ENCODE measurements at regions not wholly inside any gene's neighbourhood (a gene's known extent, or its start where the extent isn't known, plus 50 kb on each side); places are given as distances from the start of the nearest gene placed in this dataset.

DNA sequence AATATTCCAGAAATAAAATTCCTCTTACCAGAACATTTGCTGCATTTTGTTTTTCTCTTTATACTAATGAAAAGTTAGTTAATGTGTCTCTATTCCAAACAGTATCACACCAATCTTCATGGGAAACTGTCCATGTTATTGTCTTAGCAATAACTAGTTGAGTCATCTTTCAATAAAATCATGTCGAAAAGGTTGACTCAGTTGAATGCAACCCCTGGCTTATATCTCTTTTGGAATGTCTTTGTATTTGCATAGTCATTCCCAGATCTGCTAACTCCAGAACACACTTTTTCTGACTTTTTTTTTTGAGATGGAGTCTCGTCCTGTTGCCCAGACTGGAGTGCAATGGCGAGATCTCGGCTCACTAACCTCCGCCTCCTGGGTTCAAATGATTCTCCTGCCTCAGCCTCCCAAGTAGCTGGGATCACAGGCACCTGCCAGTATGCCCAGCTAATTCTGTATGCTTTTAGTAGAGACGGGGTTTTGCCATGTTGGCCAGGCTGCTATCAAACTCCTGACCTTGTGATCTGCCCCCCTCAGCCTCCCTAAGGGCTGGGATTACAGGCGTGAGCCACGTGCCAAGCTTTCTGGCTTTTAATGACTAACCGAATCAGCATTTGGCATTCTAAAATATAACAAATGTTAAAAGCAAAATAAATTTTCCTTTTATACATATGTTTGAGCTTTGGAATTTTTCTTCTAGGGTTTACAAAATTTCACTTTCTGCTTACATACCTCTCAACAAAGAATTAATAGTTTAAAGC, 133.2 kb upstream of the GULP1 start:
- no peak for DNase-seq

DNA sequence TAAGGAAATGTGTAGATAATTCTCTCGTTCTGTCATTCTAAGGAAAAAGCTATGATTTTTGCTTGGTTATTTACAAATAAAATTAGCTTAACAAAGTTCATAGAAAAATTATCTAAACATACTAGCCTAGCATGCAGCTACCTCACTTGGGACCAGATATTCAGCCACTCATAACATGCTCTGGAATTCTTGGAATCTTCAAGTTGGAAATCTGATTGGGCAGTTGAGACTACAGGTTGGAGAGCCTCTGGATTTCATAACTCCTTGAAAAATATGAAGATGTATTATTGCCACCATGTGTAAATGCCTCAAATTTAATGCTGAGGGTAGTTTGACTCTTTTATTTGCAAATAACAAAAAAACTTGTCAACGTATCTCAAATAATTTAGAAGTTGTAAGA, 132.2 kb upstream of the GULP1 start:
- DNase-seq = no peak

DNA sequence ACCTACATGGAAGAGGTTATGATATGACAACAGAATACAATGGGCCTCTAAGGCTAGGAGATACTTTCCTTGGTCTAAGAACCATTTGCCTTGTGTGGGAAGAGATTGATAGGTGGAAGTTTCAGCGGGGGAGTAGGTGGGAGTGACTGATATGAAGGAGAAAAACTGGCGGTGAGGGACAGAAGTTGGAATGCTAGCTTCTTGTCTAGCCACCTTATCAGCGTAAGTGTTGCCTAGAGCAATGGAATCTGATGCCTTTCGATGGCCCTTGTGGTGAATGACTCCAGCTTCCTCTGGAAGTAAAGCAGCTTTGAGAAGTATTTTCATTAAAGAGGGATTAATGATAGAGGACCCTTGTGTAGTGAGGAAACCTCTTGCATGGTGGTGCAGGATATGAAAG, 121.3 kb upstream of the GULP1 start:
- no peak for DNase-seq

DNA sequence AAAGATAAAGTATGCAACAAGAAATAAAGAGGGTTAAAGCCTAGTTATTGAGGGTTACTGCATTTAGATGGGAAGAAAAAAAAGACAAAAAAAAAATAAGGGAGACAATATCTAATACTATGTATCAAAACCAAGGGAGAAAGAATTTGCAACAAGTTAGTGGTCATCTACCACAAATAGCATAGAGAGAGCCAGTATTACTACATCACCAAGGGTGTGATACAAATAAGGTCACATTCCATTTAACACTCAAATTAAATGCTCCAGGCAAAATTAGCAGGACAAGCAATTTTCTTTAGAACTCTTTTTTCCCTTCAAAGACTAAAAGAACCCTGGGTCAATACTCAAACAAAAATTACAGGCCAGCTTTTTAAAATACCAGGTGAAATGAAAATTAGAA, 115.1 kb upstream of the GULP1 start:
- DNase-seq = no peak

DNA sequence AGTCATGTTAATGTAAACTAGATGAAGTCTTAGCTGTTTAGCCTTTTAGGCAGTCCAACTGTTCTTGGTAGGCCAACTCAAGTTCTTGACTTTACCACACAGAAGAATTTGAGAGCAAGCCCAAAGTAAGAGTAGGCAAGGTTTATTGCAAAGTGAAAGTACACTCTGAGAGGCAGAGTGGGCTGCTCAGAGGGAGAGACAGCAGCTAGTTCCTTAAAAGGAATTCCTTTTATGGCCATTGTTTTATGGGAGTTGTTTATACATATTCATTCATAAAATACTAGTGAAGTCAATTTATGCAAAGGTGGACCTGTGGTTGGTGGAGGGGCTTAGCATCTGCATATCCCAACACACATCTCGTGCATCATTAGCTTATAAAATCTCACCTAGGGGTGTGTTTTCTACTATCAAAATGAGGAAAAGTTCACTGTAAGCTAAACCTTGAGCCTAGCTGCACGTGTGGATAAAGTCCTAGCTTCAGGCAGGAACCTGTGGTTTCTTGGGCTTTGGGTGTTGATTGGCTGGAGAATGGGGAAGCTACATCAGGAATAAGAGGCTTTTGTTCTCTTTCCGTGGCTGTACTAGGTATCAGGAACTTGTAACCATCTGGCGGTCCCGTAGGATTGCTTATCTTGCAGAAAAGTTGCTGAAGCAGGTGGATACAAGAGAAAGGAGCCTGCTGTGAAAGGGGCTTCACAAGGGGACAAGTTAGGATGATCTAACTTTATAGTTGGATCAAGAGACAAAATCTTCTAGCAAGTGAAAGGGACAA, 110.4 kb upstream of the GULP1 start:
- no peak for DNase-seq

DNA sequence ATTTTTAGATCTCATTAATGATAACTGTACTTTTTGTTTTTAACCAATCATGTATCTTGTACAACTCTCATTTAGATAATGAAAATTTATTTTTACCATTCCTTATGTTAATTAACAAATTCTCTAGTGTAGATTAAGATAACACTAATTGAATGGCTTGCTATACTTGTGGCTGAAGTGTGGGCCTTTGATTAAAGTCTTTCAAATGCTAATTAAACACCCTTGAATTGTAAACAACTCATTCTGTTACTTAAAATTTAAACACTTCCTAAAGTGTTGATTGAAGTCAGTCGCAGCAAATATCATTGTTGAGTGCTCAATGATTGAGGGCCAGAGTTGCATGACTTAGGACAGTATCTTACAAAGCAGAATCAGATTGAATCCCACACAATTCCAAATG, 109.8 kb upstream of the GULP1 start:
- no peak for DNase-seq

DNA sequence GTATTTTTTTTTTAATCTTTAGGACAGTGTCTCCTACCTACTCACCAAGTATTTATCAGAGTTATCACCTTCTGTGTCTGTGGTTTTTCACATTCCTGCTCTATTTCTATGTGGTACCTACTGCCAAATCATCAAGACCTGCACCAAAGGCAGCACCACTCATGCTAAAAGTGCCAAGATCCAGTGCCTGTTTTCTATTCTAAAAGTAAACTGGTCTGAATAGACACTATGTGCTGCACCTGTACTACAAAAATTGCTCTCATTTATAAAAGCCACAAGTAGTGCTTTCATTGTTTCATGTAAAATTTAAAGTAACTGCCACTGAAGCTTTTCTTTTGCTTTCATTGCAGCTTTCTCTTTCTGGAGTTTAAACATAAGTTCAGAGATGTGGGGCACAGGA, 103.9 kb upstream of the GULP1 start:
- no peak for DNase-seq

DNA sequence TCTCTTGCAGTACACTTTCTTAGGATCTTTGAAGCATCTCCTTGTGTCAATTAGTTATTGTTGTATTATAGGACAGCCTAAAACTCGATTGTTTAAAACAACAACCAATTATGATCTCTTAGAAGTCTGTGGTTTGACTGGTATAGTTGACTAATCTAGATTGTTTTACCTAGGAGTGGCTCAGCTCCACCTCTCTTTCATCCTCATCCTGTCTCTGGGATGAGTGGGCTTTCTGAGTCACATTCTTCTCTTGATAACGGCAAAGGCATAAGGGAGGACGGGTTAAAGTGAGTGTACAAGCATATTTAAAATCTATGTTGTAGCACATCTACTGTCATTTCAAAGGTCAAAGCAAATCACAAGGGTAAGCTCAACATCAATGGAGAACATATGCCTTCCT, 102.3 kb upstream of the GULP1 start:
- no peak for DNase-seq

DNA sequence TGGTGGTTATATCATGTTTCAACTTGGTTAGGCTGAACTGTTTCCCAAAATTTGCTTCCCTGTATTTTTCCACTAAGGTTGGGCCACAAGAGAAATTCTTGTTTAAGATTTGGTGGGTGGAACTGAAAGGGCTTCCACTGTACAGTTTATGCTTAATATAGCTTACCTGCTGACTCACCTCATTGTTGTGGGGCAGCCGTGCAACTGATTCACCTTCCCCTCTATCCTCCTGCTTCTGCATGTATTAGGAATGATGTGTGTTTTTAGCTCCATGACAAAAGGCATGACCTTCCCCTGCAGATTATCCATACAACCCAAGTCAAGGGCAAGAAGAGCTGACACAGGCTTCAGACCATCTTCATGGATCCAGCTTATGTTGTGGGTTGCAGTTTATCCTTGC, 98.4 kb upstream of the GULP1 start:
- DNase-seq = no peak

DNA sequence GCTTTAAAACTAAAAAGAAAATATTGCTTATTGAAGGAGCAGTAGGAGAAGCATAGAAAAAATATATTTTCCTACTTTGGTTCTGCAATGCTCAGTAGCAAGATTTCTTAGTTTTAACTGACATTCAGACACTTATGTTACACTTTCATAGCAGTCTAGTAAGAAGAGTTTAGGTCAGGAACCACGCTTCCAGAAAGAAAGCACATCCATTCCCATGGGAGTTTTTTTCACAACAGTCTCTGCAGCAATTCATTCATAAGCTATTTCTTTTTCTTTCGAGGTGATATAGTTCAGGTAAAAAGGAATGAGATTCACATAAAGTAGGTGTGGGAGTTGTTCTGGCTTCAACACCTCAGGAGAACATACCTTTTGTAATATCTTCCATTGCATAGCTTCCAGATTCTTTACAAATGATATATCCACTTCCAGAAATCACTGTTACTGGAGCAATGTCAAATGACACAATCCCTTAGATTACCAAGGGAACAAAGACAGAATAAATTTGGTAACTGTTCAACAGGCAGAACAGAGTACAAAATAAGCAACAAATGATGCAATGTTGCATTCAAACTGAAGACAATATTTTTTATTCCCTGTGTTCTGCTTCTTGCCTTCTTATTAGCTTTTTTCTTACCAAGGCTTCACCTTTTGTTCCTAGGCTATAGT, 95.2 kb upstream of the GULP1 start:
- no peak for DNase-seq

DNA sequence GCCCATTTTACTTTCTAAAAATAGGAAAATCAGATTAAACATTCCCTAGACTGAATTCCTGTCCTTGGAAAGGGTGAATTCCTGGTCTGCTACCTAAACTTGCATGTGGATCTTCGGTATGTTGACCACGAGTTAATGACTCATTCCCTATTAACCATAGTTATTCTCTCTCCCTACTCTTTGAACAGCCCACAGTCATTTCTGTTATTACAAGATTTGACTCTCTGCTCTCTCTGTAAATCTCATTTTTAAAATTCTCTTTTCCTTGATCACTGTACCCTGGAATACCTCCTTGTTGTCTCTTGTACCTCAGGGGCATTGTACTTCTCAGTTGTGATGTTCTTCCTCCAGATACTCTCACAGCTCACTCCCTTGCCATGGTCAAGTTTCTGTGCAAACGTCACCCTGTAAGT, 92.0 kb upstream of the GULP1 start:
- DNase-seq = no peak

DNA sequence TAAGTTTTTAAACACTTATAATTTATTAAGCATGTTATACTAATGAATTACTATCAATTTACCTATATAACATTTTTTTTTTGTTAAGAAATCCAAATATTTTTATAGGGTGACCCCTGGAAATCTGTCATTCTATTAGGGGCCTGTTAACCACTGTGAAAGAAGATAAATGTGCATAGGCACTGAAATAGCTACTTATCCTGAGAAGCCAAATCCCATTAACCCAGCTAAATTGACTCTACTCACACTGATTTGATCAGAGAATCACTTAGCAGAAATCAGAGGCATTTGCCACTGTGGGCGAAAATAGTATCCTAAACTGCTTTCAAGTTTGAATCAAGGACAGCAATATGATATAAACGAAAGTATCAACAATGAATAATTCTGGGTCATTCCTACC, 90.0 kb upstream of the GULP1 start:
- no peak for DNase-seq

DNA sequence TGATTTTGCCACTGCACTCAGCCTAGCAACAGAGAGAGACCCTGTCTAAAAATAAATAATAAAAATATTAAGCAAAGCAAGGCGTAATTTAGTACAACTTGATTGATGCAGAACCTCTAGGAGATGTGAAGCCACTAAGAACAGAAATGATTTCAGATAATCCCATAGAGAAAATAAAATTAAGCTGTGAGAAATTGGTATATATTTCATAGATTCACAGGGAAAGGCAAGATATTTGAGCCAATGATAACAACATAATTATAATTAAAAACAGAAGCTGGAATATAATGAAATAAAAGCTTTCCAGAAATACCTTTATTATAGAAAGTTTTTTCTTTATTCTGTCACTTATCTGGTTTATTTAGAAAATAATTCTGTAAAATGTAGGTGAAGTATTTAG, 88.9 kb upstream of the GULP1 start:
- DNase-seq = no peak

DNA sequence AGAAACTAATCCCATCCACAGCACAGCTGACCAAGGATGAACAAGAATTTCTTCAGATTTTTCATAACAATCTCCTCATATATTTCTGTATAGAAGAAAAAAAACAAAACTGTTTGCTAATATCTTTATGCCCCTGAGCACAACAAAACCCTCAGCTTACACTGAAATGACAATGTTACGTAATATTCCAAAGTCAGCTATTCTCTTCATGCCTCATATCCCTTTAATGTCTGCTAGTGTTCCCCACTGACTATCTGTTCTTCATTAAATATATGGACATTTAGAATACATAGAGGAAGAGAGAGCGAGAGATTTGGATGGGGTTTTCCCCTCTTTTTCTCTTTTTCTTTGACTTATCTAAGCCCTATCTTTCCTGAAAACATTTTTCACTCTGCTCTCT, 87.9 kb upstream of the GULP1 start:
- no peak for DNase-seq

DNA sequence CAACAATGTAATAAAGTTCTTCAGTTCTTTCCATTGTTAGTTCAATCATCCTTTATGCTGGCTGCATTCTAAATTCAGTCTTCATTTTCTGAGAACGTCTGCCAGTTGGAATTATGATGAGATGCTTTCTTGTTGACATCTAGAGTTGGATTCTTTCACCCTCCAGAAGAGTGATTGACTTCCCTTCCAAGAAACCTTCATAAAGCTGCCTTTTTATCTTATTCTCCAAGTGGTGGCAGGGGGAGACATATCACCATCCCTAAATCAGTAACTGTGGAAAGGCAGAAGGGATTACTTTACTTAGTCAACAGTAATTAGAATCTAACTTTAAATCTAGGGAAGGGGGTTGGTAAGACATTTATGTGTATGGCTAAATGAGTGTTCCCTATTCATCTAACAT, 86.8 kb upstream of the GULP1 start:
- no peak for DNase-seq

DNA sequence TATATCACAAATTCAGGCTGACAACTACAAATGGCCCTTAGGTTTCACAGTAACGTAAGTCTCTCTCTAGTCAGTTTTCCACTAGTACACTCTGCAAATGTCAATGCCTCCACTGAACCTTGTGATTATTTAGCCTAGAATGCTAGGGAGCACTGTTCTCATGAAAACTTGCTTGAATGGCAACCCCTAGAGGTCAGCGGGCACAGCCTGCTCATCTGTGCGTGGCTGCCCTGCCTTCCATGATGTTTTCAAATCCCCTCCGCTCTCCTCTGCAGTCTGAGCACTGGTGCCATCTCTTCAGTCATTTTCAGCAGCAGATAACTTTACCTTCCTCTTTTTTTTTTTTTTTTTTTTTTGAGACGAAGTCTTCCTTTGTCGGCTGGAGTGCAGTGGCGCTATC, 84.1 kb upstream of the GULP1 start:
- DNase-seq = no peak

DNA sequence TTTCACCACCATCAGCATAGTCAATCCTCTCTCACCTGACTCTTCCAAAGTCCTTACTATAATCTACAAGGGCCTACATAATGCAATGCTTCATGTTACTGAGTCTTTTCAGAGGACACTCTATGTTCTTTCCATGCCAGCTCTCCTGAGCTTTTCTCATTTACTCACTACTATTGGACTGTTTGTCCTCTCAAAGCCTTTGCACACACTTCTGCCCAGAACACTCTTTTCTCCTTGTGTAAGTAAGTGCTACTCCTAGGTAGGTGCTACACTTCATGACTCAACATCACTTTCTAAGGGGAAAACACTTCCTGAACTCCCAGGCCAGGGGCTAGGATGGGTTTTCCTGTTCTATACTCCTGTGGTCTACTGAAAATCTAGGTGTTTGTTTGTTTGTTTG, 82.5 kb upstream of the GULP1 start:
- no peak for DNase-seq

DNA sequence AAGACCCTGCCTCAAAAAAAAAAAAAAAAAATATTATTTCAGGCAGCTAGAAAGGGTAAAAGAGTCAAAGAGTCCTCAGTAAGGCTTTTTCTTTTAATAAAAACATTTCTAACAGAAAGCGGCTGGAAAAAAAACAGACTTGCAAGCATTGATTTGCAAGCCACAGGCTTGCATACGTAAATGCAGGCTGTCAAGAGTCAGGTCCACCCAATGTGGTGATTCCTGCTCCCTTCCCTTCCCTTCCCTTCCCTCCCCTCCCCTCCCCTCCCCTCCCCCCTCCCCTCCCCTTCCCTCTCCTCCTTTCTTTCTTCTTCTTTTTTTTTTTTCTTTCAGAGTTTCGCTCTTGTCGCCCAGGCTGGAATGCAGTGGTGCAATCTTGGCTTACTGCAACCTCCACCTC, 74.4 kb upstream of the GULP1 start:
- no peak for DNase-seq

DNA sequence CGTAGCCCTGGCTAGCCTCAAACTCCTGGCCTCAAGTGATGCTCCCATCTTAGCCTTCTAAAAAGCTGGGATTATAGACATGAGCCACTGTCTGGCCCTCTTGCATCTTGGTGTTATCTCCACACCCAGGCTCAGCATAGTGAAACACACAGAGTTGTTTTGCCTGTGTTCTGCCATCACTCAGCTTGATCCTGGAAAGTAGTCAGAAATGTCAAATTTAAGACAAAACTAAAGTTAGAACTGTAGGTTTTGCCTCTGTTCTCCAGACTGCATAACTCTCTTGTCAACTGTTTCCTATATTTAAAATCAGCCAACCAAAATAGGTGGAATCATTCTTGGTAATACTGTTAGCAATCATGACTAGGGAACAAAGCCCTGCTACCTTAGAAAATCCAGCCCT, 72.1 kb upstream of the GULP1 start:
- DNase-seq = no peak

DNA sequence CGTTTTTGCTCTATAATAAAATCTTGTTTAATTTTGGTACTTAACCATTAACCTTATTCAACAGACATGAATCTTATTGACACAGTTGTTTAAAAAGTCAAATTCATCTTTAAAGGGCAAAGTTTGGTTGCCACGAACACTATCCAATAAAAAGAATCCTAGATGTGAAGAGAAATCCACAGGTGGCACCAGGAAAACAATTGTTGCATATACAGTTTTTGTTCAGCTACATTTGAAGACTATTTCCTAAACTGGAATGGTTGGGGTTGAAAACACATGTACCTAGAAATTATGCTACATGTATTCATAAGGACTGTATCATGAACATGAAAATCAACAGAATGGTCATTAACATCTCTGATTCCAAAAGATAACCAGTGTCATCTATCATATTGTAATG, 71.1 kb upstream of the GULP1 start:
- DNase-seq = no peak

DNA sequence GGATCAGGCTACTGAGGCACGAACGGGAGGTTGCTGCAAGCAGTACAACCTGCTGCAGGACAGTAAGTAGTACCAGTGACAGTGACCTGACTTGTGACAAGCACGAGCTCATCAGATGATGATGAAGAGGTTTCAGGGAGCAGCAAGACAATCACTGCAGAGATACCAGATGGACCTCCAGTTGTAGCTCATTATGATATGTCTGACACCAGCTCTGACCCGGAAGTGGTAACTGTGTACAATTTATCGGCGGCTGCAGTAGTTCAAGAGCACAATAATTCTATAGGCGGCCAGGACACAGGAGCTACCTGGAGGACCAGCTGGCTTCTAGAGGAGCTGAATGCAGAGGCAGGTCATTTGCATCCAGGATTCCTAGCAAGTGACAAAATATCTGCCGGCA, 64.0 kb upstream of the GULP1 start:
- no peak for DNase-seq

DNA sequence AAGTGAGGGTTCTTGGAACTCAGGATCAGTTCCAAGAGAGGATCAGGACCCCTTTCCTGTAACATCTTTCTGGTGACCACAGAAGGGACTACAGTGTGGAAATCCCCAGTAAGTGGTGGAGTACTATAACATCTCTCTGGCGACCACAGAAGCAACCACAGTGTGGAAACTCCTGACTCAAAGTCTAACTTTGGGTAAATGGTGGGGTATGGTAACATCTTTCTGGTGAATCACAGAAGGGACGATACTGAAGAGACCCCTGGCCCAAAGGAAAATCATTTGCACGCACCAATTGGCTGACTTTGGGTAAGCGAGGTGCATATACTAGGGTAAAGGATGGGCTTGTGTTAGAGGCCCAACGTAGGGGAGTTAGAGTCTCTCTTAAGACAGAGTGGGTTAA, 56.3 kb upstream of the GULP1 start:
- no peak for DNase-seq

DNA sequence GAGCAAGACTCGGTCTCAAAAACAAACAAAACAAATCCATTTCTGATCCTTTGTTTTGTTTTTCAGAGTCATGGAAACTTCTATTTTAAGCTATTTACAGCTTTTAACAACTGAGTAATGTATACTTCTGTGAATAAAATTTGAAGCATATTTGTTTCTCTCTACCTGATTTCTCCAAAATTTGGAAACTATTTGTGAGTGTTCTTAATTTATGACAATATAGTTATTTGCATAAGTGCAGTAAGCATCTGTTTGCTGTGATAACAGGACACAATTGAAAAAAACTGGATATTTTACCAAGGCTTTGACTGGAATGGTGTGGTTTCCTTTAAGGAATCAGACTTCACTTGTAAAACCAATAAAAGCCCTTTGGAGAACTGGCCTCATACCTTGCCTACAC, 53.3 kb upstream of the GULP1 start:
- no peak for DNase-seq
